SK-N-SH treated with all-trans-retinoic acid at 6 μM for 48 hours (cell line): ENCODE measurements at regions not wholly inside any gene's neighbourhood (a gene's known extent, or its start where the extent isn't known, plus 50 kb on each side); places are given as distances from the start of the nearest gene placed in this dataset.

Source experiments
- ATAC-seq: fragments of 200-7000 bp; cut with Tn5 transposase; 3 replicates; pipeline ENCODE4 v1.9.1; 2020; ENCODE audit warnings: mild to moderate bottlenecking, moderate library complexity
- ARNTL ChIP-seq: fragments of 450-650 bp; formaldehyde crosslinking; IDR thresholded peaks from 2 replicates; pipeline ENCODE4 v1.5.0; 2020; ENCODE audit warnings: low read depth, mild to moderate bottlenecking, moderate library complexity, borderline replicate concordance
- BACH2 ChIP-seq: fragments of 250-450 bp; sonication (Bioruptor Pico); IDR thresholded peaks from 2 replicates; pipeline ENCODE4 v1.9.0; 2021; ENCODE audit warnings: mild to moderate bottlenecking, borderline replicate concordance
- CSDC2 ChIP-seq: fragments of 250-450 bp; sonication (Bioruptor Pico); IDR thresholded peaks from 2 replicates; pipeline ENCODE4 v1.5.0; 2020; ENCODE audit warnings: mild to moderate bottlenecking, moderate library complexity
- GLIS3 ChIP-seq: fragments of 250-450 bp; sonication (Bioruptor Pico); IDR thresholded peaks from 2 replicates; pipeline ENCODE4 v1.5.0; 2020; ENCODE audit warnings: mild to moderate bottlenecking, moderate library complexity
- ISL1 ChIP-seq: fragments of 250-450 bp; sonication (Bioruptor Pico); IDR thresholded peaks from 2 replicates; pipeline ENCODE4 v2.1.2; 2022; ENCODE audit warnings: mild to moderate bottlenecking, moderate library complexity
- OSR1 ChIP-seq: fragments of 250-450 bp; sonication (Bioruptor Pico); IDR thresholded peaks from 2 replicates; pipeline ENCODE4 v1.8.0; 2022; ENCODE audit warnings: moderate library complexity, mild to moderate bottlenecking, inconsistent platforms
- PPARA ChIP-seq: fragments of 250-450 bp; sonication (Bioruptor Pico); IDR thresholded peaks from 2 replicates; pipeline ENCODE4 v1.5.0; 2020; ENCODE audit warnings: mild to moderate bottlenecking, borderline replicate concordance
- RARB ChIP-seq: fragments of 250-450 bp; sonication (Bioruptor Pico); IDR thresholded peaks from 2 replicates; pipeline ENCODE4 v1.8.0; 2021; ENCODE audit warnings: mild to moderate bottlenecking, moderate library complexity
- TCF4 ChIP-seq: fragments of 250-450 bp; sonication (Bioruptor Pico); IDR thresholded peaks from 2 replicates; pipeline ENCODE4 v1.8.0; 2021; ENCODE audit warnings: mild to moderate bottlenecking, moderate library complexity, borderline replicate concordance
- TOX ChIP-seq: fragments of 250-450 bp; sonication (Bioruptor Pico); IDR thresholded peaks from 2 replicates; pipeline ENCODE4 v1.8.0; 2021; ENCODE audit warnings: mild to moderate bottlenecking, moderate library complexity, borderline replicate concordance
- ZC3H10 ChIP-seq: fragments of 250-450 bp; sonication (Bioruptor Pico); IDR thresholded peaks from 2 replicates; pipeline ENCODE4 v1.5.1; 2021; ENCODE audit warnings: mild to moderate bottlenecking, moderate library complexity
- ZFP3 ChIP-seq: fragments of 250-450 bp; sonication (Bioruptor Pico); IDR thresholded peaks from 2 replicates; pipeline ENCODE4 v1.5.0; 2020; ENCODE audit warnings: mild to moderate bottlenecking, moderate library complexity
- ZNF565 ChIP-seq: fragments of 450-650 bp; formaldehyde crosslinking; conservative IDR thresholded peaks from 2 replicates; pipeline ENCODE4 v1.5.0; 2020; ENCODE audit warnings: low read depth, mild to moderate bottlenecking, moderate library complexity
- ZNF70 ChIP-seq: fragments of 450-650 bp; formaldehyde crosslinking; IDR thresholded peaks from 2 replicates; pipeline ENCODE4 v1.5.0; 2020; ENCODE audit warnings: mild to moderate bottlenecking, moderate library complexity
- ZNF8 ChIP-seq: fragments of 450-650 bp; formaldehyde crosslinking; IDR thresholded peaks from 2 replicates; pipeline ENCODE4 v1.5.0; 2020; ENCODE audit warnings: mild to moderate bottlenecking, moderate library complexity
- TF ChIP-seq, protein P1 (sequence below): fragments of 250-450 bp; sonication (Bioruptor Pico); IDR thresholded peaks from 2 replicates; pipeline ENCODE4 v1.8.0; 2020; ENCODE audit warnings: mild to moderate bottlenecking, moderate library complexity, borderline replicate concordance
- TF ChIP-seq, protein P2 (sequence below): fragments of 250-450 bp; sonication (Bioruptor Pico); IDR thresholded peaks from 2 replicates; pipeline ENCODE4 v1.5.0; 2020; ENCODE audit warnings: mild to moderate bottlenecking, moderate library complexity
- TF ChIP-seq, protein P3 (sequence below): fragments of 250-450 bp; sonication (Bioruptor Pico); IDR thresholded peaks from 2 replicates; pipeline ENCODE4 v1.5.1; 2020; ENCODE audit warnings: low read depth, mild to moderate bottlenecking, moderate library complexity
- TF ChIP-seq, protein P4 (sequence below): fragments of 250-450 bp; sonication (Bioruptor Pico); IDR thresholded peaks from 2 replicates; pipeline ENCODE4 v1.8.0; 2021; ENCODE audit warnings: low read depth, mild to moderate bottlenecking, moderate library complexity, borderline replicate concordance
- TF ChIP-seq, protein P5 (sequence below): fragments of 250-450 bp; sonication (Bioruptor Pico); IDR thresholded peaks from 2 replicates; pipeline ENCODE4 v1.5.1; 2021; ENCODE audit warnings: mild to moderate bottlenecking, moderate library complexity

DNA sequence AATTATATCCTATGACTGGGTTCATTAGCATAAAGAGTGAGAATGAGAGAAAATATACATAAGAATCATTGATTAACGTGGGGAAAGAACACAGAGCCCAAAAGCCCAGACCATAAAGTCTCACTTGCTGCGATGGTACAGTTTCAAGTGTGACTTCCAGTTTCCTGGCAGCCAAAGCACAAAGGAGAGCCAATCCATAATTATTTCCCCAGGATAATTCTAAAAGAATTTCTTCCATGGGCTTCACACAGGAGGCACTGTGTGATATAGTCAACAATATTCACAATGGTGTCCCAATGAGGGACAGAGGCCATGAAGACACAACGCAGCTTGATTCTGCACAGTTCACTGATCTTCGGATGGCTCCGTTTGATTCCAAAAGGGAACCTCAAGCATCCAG, 321.6 kb downstream of the PLPP3 start:
- TF ChIP-seq, protein P1, sequence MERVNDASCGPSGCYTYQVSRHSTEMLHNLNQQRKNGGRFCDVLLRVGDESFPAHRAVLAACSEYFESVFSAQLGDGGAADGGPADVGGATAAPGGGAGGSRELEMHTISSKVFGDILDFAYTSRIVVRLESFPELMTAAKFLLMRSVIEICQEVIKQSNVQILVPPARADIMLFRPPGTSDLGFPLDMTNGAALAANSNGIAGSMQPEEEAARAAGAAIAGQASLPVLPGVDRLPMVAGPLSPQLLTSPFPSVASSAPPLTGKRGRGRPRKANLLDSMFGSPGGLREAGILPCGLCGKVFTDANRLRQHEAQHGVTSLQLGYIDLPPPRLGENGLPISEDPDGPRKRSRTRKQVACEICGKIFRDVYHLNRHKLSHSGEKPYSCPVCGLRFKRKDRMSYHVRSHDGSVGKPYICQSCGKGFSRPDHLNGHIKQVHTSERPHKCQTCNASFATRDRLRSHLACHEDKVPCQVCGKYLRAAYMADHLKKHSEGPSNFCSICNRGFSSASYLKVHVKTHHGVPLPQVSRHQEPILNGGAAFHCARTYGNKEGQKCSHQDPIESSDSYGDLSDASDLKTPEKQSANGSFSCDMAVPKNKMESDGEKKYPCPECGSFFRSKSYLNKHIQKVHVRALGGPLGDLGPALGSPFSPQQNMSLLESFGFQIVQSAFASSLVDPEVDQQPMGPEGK: no peak
- no peak for ATAC-seq

DNA sequence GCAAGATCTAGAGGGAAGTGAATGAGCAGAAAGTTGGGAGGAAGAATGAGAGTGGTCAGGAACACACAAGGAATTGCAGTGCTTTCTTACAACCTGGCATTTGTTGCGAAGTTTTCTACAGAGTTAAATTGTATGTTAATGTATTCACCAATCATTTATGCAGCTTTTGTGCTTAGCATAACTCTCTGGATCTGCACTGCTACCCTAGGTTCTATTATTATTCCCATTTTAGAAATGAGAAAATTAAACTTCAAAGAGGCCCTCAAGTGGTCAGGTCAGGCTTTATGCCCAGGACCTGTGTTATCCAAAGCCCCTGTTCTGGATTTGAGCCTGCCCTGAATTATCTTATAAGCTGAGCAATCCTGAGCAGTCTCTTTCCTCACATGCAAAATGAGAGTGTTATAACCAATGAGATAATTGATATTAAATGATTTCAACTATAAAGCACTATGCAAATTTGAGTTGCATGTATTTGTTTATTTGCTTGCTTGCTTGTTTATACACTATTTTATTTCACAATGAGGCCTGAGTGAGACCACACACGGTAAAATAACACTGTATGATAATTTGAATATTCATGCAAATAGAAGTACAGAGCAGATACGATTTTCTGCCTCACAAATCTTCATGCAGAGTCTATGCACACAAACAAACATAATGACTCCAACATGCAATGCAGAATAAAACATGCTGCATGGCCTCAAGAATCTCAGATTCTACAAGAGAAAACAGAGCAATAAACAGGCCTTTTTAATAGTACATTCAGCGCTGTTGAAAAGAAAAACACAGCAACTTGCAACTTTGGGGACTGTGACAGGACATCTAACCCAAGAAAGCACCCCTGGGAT, 323.0 kb downstream of the PLPP3 start:
- TF ChIP-seq, protein P2, sequence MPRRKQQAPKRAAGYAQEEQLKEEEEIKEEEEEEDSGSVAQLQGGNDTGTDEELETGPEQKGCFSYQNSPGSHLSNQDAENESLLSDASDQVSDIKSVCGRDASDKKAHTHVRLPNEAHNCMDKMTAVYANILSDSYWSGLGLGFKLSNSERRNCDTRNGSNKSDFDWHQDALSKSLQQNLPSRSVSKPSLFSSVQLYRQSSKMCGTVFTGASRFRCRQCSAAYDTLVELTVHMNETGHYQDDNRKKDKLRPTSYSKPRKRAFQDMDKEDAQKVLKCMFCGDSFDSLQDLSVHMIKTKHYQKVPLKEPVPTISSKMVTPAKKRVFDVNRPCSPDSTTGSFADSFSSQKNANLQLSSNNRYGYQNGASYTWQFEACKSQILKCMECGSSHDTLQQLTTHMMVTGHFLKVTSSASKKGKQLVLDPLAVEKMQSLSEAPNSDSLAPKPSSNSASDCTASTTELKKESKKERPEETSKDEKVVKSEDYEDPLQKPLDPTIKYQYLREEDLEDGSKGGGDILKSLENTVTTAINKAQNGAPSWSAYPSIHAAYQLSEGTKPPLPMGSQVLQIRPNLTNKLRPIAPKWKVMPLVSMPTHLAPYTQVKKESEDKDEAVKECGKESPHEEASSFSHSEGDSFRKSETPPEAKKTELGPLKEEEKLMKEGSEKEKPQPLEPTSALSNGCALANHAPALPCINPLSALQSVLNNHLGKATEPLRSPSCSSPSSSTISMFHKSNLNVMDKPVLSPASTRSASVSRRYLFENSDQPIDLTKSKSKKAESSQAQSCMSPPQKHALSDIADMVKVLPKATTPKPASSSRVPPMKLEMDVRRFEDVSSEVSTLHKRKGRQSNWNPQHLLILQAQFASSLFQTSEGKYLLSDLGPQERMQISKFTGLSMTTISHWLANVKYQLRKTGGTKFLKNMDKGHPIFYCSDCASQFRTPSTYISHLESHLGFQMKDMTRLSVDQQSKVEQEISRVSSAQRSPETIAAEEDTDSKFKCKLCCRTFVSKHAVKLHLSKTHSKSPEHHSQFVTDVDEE (CRISPR knock-in tag): no peak
- TF ChIP-seq RARB (CRISPR knock-in tag) (no peak), TCF4 (CRISPR knock-in tag) (no peak), GLIS3 (no peak), ZFP3 (CRISPR knock-in tag) (no peak), ZC3H10 (CRISPR knock-in tag) (no peak), ZNF70 (CRISPR knock-in tag) (no peak)
- TF ChIP-seq, protein P3, sequence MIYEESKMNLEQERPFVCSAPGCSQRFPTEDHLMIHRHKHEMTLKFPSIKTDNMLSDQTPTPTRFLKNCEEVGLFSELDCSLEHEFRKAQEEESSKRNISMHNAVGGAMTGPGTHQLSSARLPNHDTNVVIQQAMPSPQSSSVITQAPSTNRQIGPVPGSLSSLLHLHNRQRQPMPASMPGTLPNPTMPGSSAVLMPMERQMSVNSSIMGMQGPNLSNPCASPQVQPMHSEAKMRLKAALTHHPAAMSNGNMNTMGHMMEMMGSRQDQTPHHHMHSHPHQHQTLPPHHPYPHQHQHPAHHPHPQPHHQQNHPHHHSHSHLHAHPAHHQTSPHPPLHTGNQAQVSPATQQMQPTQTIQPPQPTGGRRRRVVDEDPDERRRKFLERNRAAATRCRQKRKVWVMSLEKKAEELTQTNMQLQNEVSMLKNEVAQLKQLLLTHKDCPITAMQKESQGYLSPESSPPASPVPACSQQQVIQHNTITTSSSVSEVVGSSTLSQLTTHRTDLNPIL (CRISPR knock-in tag): no peak
- TF ChIP-seq, all 23 proteins: peak for 0
- no peak for ATAC-seq

DNA sequence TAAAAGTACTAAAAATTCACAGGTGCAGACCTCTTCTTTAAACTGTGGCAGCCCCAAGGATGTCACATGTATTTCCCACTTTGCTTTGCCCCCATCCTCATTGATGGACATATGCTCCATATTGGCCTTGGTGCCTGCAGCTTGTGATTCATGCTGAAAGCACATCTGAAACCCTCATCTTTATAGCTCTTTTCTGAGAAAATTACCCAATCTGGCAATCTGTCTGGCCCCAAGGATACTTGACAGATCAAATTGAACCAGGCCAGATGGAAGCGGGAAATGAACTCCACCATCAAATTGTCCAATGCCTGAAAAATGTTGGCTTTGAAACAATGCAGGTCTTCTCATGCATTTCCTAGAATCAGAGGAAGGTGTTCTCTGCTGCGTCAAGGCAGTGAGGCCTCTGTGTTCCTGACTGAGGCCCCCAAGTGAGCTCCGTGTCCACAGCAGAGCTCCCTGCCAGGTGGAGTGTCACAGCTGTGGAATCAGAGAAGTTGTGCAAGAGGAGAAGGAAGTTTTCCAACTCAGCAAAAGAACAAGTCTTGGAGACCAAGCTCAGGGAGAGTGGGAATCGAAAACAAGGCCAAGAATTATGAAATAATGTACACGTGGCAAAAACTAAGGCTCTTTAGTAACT, 323.7 kb downstream of the PLPP3 start:
- no peak for TF ChIP-seq ARNTL (CRISPR knock-in tag)
- TF ChIP-seq, protein P4, sequence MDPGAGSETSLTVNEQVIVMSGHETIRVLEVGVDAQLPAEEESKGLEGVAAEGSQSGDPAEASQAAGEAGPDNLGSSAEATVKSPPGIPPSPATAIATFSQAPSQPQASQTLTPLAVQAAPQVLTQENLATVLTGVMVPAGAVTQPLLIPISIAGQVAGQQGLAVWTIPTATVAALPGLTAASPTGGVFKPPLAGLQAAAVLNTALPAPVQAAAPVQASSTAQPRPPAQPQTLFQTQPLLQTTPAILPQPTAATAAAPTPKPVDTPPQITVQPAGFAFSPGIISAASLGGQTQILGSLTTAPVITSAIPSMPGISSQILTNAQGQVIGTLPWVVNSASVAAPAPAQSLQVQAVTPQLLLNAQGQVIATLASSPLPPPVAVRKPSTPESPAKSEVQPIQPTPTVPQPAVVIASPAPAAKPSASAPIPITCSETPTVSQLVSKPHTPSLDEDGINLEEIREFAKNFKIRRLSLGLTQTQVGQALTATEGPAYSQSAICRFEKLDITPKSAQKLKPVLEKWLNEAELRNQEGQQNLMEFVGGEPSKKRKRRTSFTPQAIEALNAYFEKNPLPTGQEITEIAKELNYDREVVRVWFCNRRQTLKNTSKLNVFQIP: no peak
- TF ChIP-seq CSDC2 (CRISPR knock-in tag): no peak
- no peak for TF ChIP-seq OSR1 (CRISPR knock-in tag)
- no peak for TF ChIP-seq ISL1 (CRISPR knock-in tag)
- no peak for TF ChIP-seq BACH2
- TF ChIP-seq PPARA (CRISPR knock-in tag): no peak
- TF ChIP-seq, protein P5, sequence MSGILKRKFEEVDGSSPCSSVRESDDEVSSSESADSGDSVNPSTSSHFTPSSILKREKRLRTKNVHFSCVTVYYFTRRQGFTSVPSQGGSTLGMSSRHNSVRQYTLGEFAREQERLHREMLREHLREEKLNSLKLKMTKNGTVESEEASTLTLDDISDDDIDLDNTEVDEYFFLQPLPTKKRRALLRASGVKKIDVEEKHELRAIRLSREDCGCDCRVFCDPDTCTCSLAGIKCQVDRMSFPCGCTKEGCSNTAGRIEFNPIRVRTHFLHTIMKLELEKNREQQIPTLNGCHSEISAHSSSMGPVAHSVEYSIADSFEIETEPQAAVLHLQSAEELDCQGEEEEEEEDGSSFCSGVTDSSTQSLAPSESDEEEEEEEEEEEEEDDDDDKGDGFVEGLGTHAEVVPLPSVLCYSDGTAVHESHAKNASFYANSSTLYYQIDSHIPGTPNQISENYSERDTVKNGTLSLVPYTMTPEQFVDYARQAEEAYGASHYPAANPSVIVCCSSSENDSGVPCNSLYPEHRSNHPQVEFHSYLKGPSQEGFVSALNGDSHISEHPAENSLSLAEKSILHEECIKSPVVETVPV (CRISPR knock-in tag): no peak
- no peak for TF ChIP-seq ZC3H10 (CRISPR knock-in tag)
- TF ChIP-seq, protein P1: no peak
- no peak for TF ChIP-seq GLIS3
- TF ChIP-seq, protein P3 (CRISPR knock-in tag): no peak
- TF ChIP-seq ZNF8 (CRISPR knock-in tag): no peak
- TF ChIP-seq ZNF70 (CRISPR knock-in tag): no peak
- TF ChIP-seq ZNF565: no peak
- no peak for TF ChIP-seq TOX (CRISPR knock-in tag)
- TF ChIP-seq, all 23 proteins: peak for 0
- no peak for ATAC-seq
